Neural cell (in vitro differentiated cells): ENCODE measurements at regions not wholly inside any gene's neighbourhood (a gene's known extent, or its start where the extent isn't known, plus 50 kb on each side); places are given as distances from the start of the nearest gene placed in this dataset.

Experiments
- H2AFZ ChIP-seq: fragments of 200-600, 300-800 bp; sonication (generic), shearing (Covaris generic); 2 replicates; pipeline ENCODE4 v1.6.0; 2014; ENCODE audit warnings: low read depth, mild to moderate bottlenecking, antibody characterized with exemption, low read length, moderate library complexity
- H3F3A ChIP-seq: fragments of 200-600 bp; shearing (Covaris generic); 2 replicates; pipeline ENCODE4 v1.6.1; 2016; ENCODE audit warnings: mild to moderate bottlenecking, moderate library complexity, mixed read lengths, antibody characterized with exemption, low read length; ENCODE audit not compliant: insufficient read depth, poor library complexity, severe bottlenecking
- H3K27ac ChIP-seq: fragments of 200-600, 300-800 bp; sonication (generic), shearing (Covaris generic); 2 replicates; pipeline ENCODE4 v1.5.1; 2014; ENCODE audit warnings: mild to moderate bottlenecking, low read length, moderate library complexity
- H3K27me3 ChIP-seq: fragments of 300-800, 200-600 bp; sonication (generic), shearing (Covaris generic); 2 replicates; pipeline ENCODE4 v1.6.0; 2014; ENCODE audit warnings: mild to moderate bottlenecking, low read depth, low read length, moderate library complexity; ENCODE audit not compliant: insufficient read depth
- H3K36me3 ChIP-seq: fragments of 300-800, 200-600 bp; sonication (generic), shearing (Covaris generic); 2 replicates; pipeline ENCODE4 v1.5.1; 2014; ENCODE audit warnings: mild to moderate bottlenecking, antibody characterized with exemption, low read length, moderate library complexity; ENCODE audit not compliant: insufficient read depth
- H3K4me2 ChIP-seq: fragments of 300-800, 200-600 bp; sonication (generic), shearing (Covaris generic); 2 replicates; pipeline ENCODE4 v1.6.0; 2014; ENCODE audit warnings: mild to moderate bottlenecking, low read length
- H3K4me3 ChIP-seq: fragments of 300-800, 200-600 bp; sonication (generic), shearing (Covaris generic); 2 replicates; pipeline ENCODE4 v1.5.1; 2014; ENCODE audit warnings: mild to moderate bottlenecking, low read length, moderate library complexity
- H3K79me2 ChIP-seq: fragments of 200-600 bp; shearing (Covaris generic); replicated peaks from 2 replicates; pipeline ENCODE4 v1.6.0; 2014; ENCODE audit warnings: mild to moderate bottlenecking, low read length, moderate library complexity; ENCODE audit not compliant: insufficient read depth
- H3K9ac ChIP-seq: fragments of 300-800, 200-600 bp; sonication (generic), shearing (Covaris generic); 2 replicates; pipeline ENCODE4 v1.6.1; 2016; ENCODE audit warnings: mild to moderate bottlenecking, low read length, mixed read lengths
- H3K9me2 ChIP-seq: fragments of 200-600 bp; shearing (Covaris generic); 2 replicates; pipeline ENCODE4 v1.6.1; 2016; ENCODE audit warnings: mild to moderate bottlenecking, low read length, mixed read lengths; ENCODE audit not compliant: insufficient read depth
- H3K9me3 ChIP-seq: fragments of 200-600, 300-800 bp; sonication (generic), shearing (Covaris generic); 2 replicates; pipeline ENCODE4 v1.6.1; 2016; ENCODE audit warnings: mild to moderate bottlenecking, mixed run types, low read length, moderate library complexity, mixed read lengths
- H4K20me1 ChIP-seq: fragments of 200-600 bp; shearing (Covaris generic); 2 replicates; pipeline ENCODE4 v1.6.1; 2016; ENCODE audit warnings: mild to moderate bottlenecking, mixed run types; ENCODE audit not compliant: insufficient read depth
- CTCF ChIP-seq: fragments of 450-650 bp; IDR thresholded peaks from 2 replicates; pipeline ENCODE4 v1.5.1; 2014; ENCODE audit warnings: antibody characterized with exemption, mild to moderate bottlenecking, moderate library complexity; ENCODE audit not compliant: poor library complexity, severe bottlenecking
- EP300 ChIP-seq: fragments of 450-650 bp; conservative IDR thresholded peaks from 2 replicates; pipeline ENCODE4 v1.6.1; 2014; ENCODE audit warnings: antibody characterized with exemption, mild to moderate bottlenecking, moderate library complexity; ENCODE audit not compliant: poor library complexity, severe bottlenecking
- EZH2 ChIP-seq: fragments of 200-600, 300-800 bp; shearing (Covaris generic), sonication (generic); IDR thresholded peaks from 2 replicates; pipeline ENCODE4 v1.6.1; 2014; ENCODE audit warnings: antibody characterized with exemption, low read length, borderline replicate concordance, mild to moderate bottlenecking; ENCODE audit not compliant: insufficient read depth, poor library complexity, severe bottlenecking
- MXI1 ChIP-seq: fragments of 450-650 bp; conservative IDR thresholded peaks from 2 replicates; pipeline ENCODE4 v1.6.1; 2014; ENCODE audit warnings: antibody characterized with exemption, mild to moderate bottlenecking; ENCODE audit not compliant: poor library complexity, severe bottlenecking
- POLR2AphosphoS5 ChIP-seq: IDR thresholded peaks from 2 replicates; pipeline ENCODE4 v1.6.1; 2012
- RAD21 ChIP-seq: fragments of 450-650 bp; conservative IDR thresholded peaks from 2 replicates; pipeline ENCODE4 v1.6.1; 2014; ENCODE audit warnings: antibody characterized with exemption, mild to moderate bottlenecking, moderate library complexity
- REST ChIP-seq: IDR thresholded peaks from 2 replicates; pipeline ENCODE4 v1.6.1; 2012; ENCODE audit warnings: borderline replicate concordance
- SMC3 ChIP-seq: fragments of 450-650 bp; conservative IDR thresholded peaks from 2 replicates; pipeline ENCODE4 v1.6.1; 2014; ENCODE audit warnings: antibody characterized with exemption, mild to moderate bottlenecking, moderate library complexity; ENCODE audit not compliant: poor library complexity
- TAF1 ChIP-seq: IDR thresholded peaks from 2 replicates; pipeline ENCODE4 v1.6.1; 2012; ENCODE audit warnings: low read depth

- Histone ChIP-seq H3F3A (no peaks in the 10 kb centered on the region), H2AFZ (no peak overlapping the region), H4K20me1 (no peaks in the 10 kb centered on the region), H3K9me2 (no peaks in the 10 kb centered on the region), H3K9me3 (no peaks in the 10 kb centered on the region), H3K79me2 (no peaks in the 10 kb centered on the region), H3K4me2 (no peak overlapping the region), H3K27me3 (no peaks in the 10 kb centered on the region), H3K9ac (no peak overlapping the region), H3K27ac (no peak overlapping the region), H3K4me3 (no peak overlapping the region), H3K36me3 (no peaks in the 10 kb centered on the region)
- TF ChIP-seq SMC3 = no peak
- TF ChIP-seq REST = no peak
- TF ChIP-seq TAF1 = no peak
- TF ChIP-seq EZH2 = no peak
- no peak for TF ChIP-seq MXI1
- no peak for TF ChIP-seq EP300
- TF ChIP-seq POLR2AphosphoS5 = no peak
- TF ChIP-seq CTCF = no peak
- TF ChIP-seq RAD21 = no peak
Observed at GRCh38 chr9:26375448-26375847, 517.2 kb downstream of the CAAP1 start.

GRCh38 chr9:26373616-26374015 is 519.0 kb downstream of the CAAP1 start:
- H3K27me3 ChIP-seq = no peaks in the 10 kb centered on the region
- H3K9me2 ChIP-seq = no peaks in the 10 kb centered on the region
- no peaks in the 10 kb centered on the region for H3F3A ChIP-seq
- H3K36me3 ChIP-seq = no peaks in the 10 kb centered on the region
- no peaks in the 10 kb centered on the region for H3K79me2 ChIP-seq
- no peak overlapping the region for H2AFZ ChIP-seq
- no peak overlapping the region for H3K4me3 ChIP-seq
- H3K9me3 ChIP-seq = no peaks in the 10 kb centered on the region
- no peak overlapping the region for H3K9ac ChIP-seq
- H3K27ac ChIP-seq = no peak overlapping the region
- TF ChIP-seq TAF1 (no peak), EZH2 (no peak), EP300 (no peak), CTCF (no peak), REST (no peak), MXI1 (no peak), POLR2AphosphoS5 (no peak), SMC3 (no peak), RAD21 (no peak)
- H3K4me2 ChIP-seq = no peak overlapping the region
- H4K20me1 ChIP-seq = no peaks in the 10 kb centered on the region
